H1 (cell line): ENCODE measurements at regions not wholly inside any gene's neighbourhood (a gene's known extent, or its start where the extent isn't known, plus 50 kb on each side); places are given as distances from the start of the nearest gene placed in this dataset.

Experiments used
- EP300 ChIP-seq, 2 experiments: IDR thresholded peaks; 1 replicate in 1 of 2; 2 replicates in 1 of 2; pipeline ENCODE4 v1.6.1; 2011 to 2012; ENCODE audit warnings: low read depth in 2 of 2, low read length in 2 of 2, mild to moderate bottlenecking in 2 of 2, borderline replicate concordance in 1 of 2, inconsistent platforms in 1 of 2, moderate library complexity in 1 of 2
- POLR2A ChIP-seq, 2 experiments: IDR thresholded peaks; 1 replicate in 1 of 2; 2 replicates in 1 of 2; pipeline ENCODE4 v1.6.1; 2011; ENCODE audit warnings: low read depth in 2 of 2, low read length in 2 of 2, mild to moderate bottlenecking in 2 of 2; ENCODE audit errors: control extremely low read depth in 1 of 2
- SP1 ChIP-seq: IDR thresholded peaks from 2 replicates; pipeline ENCODE4 v1.6.1; 2011; ENCODE audit warnings: low read depth, low read length
- TAF1 ChIP-seq: IDR thresholded peaks from 2 replicates; pipeline ENCODE4 v1.6.1; 2011; ENCODE audit warnings: mild to moderate bottlenecking, low read depth, low read length
- YY1 ChIP-seq: IDR thresholded peaks from 2 replicates; pipeline ENCODE4 v1.6.1; 2011; ENCODE audit warnings: low read depth, mild to moderate bottlenecking, low read length

GRCh38 chr13:47179321-47179720 lies 282.5 kb upstream of the HTR2A start:
- TF ChIP-seq YY1 (no peak), EP300 (IDR thresholded peaks at IDR 0.05; ENCODE audit: borderline replicate concordance in 1 of 2, low read depth in 2 of 2, low read length in 2 of 2) (no peak), POLR2A (IDR thresholded peaks at IDR 0.05; ENCODE audit: control extremely low read depth in 1 of 2, low read depth in 2 of 2, low read length in 2 of 2) (no peak), TAF1 (no peak), SP1 (no peak)
